Activated CD8-positive, alpha-beta memory T cell treated with anti-CD3 and anti-CD28 coated beads, Interleukin-2, amount 50 U/mL, for 1 hour (primary cell): ENCODE measurements at regions not wholly inside any gene's neighbourhood (a gene's known extent, or its start where the extent isn't known, plus 50 kb on each side); places are given as distances from the start of the nearest gene placed in this dataset.

Source experiments
- DNase-seq: peaks from one replicate; pipeline ENCODE4 v3.0.0-alpha.2; 2020; ENCODE audit errors: extremely low read depth

GRCh38 chr5:159700016-159700415, 216.3 kb upstream of the ADRA1B start:
- no peak for DNase-seq

GRCh38 chr5:159702301-159702700, 214.0 kb upstream of the ADRA1B start:
- DNase-seq = no peak

GRCh38 chr5:159702826-159703225, 213.5 kb upstream of the ADRA1B start:
- DNase-seq = no peak

- DNase-seq = no peak
These were observed 212.1 kb upstream of the ADRA1B start for GRCh38 chr5:159704160-159704559.

- DNase-seq = no peak
These were observed 210.3 kb upstream of the ADRA1B start for GRCh38 chr5:159705948-159706347.

- DNase-seq = no peak
These were observed 208.2 kb upstream of the ADRA1B start for GRCh38 chr5:159708090-159708489.

GRCh38 chr5:159712672-159713071, 203.6 kb upstream of the ADRA1B start:
- no peak for DNase-seq

- no peak for DNase-seq
These were observed 203.0 kb upstream of the ADRA1B start for GRCh38 chr5:159713254-159713653.

GRCh38 chr5:159713773-159714172, 202.5 kb upstream of the ADRA1B start:
- no peak for DNase-seq

GRCh38 chr5:159725475-159725874, 190.8 kb upstream of the ADRA1B start:
- no peak for DNase-seq

- DNase-seq = no peak
These were observed 189.1 kb upstream of the ADRA1B start for GRCh38 chr5:159727167-159727566.

GRCh38 chr5:159730285-159730684, 186.0 kb upstream of the ADRA1B start:
- DNase-seq = no peak

- no peak for DNase-seq
These were observed 184.1 kb upstream of the ADRA1B start for GRCh38 chr5:159732220-159732619.

GRCh38 chr5:159734366-159734765, 181.9 kb upstream of the ADRA1B start:
- DNase-seq = no peak

- no peak for DNase-seq
These were observed 181.2 kb upstream of the ADRA1B start for GRCh38 chr5:159735036-159735435.

GRCh38 chr5:159735749-159736660, 180.3 kb upstream of the ADRA1B start:
- no peak for DNase-seq

- DNase-seq = no peak
These were observed 179.4 kb upstream of the ADRA1B start for GRCh38 chr5:159736844-159737243.

- DNase-seq = no peak
These were observed 179.0 kb upstream of the ADRA1B start for GRCh38 chr5:159737263-159737662.

GRCh38 chr5:159741829-159742322, 174.4 kb upstream of the ADRA1B start:
- no peak for DNase-seq

- DNase-seq = no peak
These were observed 173.0 kb upstream of the ADRA1B start for GRCh38 chr5:159743234-159743633.

GRCh38 chr5:159746707-159747106, 169.6 kb upstream of the ADRA1B start:
- no peak for DNase-seq

- no peak for DNase-seq
These were observed 167.1 kb upstream of the ADRA1B start for GRCh38 chr5:159749146-159749545.

GRCh38 chr5:159750226-159750625, 166.1 kb upstream of the ADRA1B start:
- DNase-seq = no peak

- DNase-seq = no peak
These were observed 164.8 kb upstream of the ADRA1B start for GRCh38 chr5:159751459-159751858.
